C4-2B (cell line): ENCODE measurements at regions not wholly inside any gene's neighbourhood (a gene's known extent, or its start where the extent isn't known, plus 50 kb on each side); places are given as distances from the start of the nearest gene placed in this dataset.

Experiments
- H3K27ac ChIP-seq: fragments of 450-650 bp; 2 replicates; pipeline ENCODE4 v1.5.1; 2017
- ZFX ChIP-seq: fragments of 450-650 bp; IDR thresholded peaks from 2 replicates; pipeline ENCODE4 v1.6.1; 2017
- TF ChIP-seq, protein P1 (sequence below): fragments of 450-650 bp; conservative IDR thresholded peaks from 2 replicates; pipeline ENCODE4 v1.5.1; 2017; ENCODE audit warnings: mild to moderate bottlenecking

DNA sequence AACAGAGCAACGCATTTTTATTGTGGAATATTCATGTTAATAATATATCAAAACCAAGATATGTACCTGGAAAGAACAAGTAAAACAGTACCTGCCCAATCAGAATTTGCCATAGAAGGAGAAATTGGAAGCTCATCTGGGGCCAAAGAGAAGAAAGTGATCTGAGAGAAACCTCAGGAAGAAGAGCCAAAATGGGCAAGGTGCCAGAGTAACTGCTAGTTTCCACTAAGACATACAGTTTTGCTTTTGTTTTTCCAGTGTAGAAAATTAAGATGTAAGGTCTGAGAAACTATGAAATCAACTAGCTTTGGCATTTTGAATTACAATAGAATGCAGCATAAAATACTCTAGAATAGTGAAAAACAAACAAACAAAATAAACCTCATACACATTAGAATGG is 2201.2 kb downstream of the ARAP2 start:
- H3K27ac ChIP-seq = no peak overlapping the region
- no peak for TF ChIP-seq ZFX
- TF ChIP-seq, protein P1, sequence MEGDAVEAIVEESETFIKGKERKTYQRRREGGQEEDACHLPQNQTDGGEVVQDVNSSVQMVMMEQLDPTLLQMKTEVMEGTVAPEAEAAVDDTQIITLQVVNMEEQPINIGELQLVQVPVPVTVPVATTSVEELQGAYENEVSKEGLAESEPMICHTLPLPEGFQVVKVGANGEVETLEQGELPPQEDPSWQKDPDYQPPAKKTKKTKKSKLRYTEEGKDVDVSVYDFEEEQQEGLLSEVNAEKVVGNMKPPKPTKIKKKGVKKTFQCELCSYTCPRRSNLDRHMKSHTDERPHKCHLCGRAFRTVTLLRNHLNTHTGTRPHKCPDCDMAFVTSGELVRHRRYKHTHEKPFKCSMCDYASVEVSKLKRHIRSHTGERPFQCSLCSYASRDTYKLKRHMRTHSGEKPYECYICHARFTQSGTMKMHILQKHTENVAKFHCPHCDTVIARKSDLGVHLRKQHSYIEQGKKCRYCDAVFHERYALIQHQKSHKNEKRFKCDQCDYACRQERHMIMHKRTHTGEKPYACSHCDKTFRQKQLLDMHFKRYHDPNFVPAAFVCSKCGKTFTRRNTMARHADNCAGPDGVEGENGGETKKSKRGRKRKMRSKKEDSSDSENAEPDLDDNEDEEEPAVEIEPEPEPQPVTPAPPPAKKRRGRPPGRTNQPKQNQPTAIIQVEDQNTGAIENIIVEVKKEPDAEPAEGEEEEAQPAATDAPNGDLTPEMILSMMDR = no peak

DNA sequence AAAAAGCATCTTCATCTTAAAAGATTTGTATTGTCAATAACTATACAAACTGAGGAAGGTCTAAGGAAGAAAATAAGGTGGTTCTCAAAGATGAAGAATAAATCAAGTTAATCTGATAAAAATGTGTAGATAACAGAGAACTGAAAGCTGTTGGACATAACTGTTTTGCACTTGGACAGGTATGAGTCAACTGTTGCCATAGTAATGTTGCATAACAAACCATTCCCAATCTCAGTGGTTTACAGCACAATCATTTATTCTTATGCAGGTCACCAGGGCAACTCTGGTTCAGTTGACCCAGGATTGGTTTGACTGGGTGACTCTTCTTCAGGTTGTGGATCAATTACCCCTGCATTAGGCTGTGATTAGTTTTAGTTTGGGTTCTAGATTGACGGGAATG is 2197.7 kb downstream of the ARAP2 start:
- no peak overlapping the region for H3K27ac ChIP-seq
- TF ChIP-seq, protein P1 = no peak
- no peak for TF ChIP-seq ZFX

DNA sequence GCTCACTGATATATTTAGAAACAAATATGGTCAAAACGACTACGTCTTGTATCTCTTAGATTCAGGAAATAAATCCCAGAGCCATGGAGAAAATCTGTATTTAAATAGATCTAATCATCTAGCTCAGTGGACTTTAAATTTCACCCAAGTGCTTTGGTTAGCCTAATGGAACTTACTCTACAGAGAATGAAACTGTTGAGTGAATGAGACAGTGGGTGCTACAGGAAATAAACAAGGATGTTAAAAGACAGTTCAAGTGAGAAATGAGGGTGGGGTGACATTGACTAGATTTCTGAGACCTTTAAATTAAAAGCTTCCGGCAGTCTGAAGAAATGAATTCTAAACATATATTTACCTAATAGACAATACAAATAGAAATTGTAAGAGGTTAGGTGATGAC is 2197.0 kb downstream of the ARAP2 start:
- TF ChIP-seq, protein P1 = no peak
- TF ChIP-seq ZFX = no peak
- no peak overlapping the region for H3K27ac ChIP-seq

DNA sequence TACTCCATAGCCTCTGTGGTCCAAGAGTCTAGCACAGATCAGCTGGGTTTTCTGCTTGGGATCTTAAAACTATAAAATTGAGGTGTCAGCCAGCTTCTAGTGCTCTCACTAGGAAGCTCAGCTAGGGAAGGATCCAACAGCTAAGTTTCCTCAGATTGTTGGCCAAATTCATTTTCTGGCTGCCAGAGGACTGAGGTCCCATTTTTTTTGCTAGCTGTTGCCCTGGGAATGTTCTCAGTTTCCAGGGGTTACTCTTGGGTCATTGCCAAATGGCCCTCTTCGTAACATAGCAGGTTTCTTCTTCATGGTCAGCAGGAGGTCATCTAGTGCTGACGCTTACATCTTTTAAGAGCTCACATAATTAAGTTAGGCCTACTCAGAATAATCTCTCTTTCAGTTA is 2178.2 kb downstream of the ARAP2 start:
- no peak overlapping the region for H3K27ac ChIP-seq
- no peak for TF ChIP-seq ZFX
- TF ChIP-seq, protein P1 = no peak

DNA sequence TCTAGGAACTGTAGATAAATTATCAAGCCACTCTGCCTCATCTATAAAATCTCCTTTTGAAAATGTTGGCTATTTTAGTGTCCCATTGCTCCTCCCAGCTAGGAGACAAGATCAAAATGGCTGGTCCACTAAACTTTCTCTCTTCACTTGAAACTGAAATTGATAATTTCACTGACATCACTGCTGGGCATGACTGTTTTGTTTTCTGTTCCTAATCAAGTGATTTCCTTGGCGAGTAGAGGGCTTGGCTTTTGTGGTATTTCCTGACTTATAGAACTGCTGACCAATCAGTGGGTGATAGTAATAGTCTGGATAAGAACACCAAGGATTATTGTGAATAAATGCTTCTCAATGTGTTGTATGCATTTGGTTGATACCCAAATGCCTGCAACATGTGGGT is 2152.9 kb downstream of the ARAP2 start:
- TF ChIP-seq, protein P1 = no peak
- TF ChIP-seq ZFX = no peak
- H3K27ac ChIP-seq = no peak overlapping the region

DNA sequence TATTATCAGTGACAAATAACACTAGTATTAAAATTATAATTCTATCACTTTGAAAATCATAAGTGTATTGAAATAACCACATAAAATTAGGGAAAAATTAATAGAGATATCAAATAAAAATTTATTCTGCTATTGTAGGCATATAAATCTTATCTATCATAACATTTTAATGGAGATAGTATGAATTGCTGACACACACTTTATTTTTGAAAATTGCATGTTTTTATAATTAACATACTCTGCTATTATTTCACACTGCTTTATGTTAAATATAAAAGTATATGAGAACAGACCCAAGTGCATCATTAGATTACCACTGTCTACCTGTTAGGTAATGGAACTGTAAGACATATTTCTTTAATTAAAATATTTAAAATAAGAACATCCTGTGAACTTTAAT is 2150.2 kb downstream of the ARAP2 start:
- no peak for TF ChIP-seq ZFX
- TF ChIP-seq, protein P1 = no peak
- no peak overlapping the region for H3K27ac ChIP-seq

DNA sequence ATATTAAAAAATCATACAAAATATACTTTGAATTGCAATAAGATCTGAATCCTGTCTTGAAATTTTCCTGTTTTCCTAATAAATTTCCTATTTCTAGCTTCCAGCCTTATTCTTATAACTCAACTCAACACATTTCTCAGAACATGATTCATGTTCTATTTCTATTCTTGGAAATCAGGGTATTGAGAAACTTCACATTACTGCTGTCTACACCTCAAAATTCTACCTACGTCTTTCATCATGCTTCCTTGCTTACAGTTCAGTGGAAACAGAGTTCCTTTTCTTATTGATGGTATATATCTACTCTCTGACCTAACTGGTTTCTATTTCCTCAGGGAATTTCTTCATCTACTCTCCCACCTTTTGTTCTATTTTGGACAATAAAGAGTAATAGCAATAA is 2139.0 kb downstream of the ARAP2 start:
- TF ChIP-seq ZFX = no peak
- no peak overlapping the region for H3K27ac ChIP-seq

DNA sequence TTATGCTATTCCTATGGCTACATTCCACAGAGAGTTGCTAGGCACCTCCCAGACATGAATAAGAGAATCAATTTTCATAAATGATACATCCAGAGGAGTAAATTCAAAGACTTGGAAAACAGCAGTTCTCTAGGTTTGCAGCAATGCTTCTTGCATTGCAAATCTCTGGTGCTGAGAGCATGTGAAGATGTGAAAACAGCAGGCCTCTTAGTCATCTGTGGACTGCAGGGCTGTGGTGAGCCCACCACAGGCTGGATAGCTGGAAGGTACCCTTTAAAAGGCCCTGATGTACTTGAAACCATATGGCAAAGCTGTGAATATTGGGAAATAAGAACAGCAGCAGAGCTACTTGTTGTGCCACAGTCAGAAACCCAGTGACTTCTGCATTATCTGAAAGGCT is 2135.9 kb downstream of the ARAP2 start:
- H3K27ac ChIP-seq = no peak overlapping the region
- TF ChIP-seq ZFX = no peak
- TF ChIP-seq, protein P1 = no peak
